Liver (tissue), 3 donors: ENCODE measurements at regions not wholly inside any gene's neighbourhood (a gene's known extent, or its start where the extent isn't known, plus 50 kb on each side); places are given as distances from the start of the nearest gene placed in this dataset.

Source experiments
- ATF3 ChIP-seq: IDR thresholded peaks from 2 replicates; pipeline ENCODE4 v1.6.1; 2016; ENCODE audit warnings: antibody characterized with exemption
- CTCF ChIP-seq: fragments of 150-350 bp; IDR thresholded peaks from 2 replicates; pipeline ENCODE4 v1.5.1; 2017; ENCODE audit warnings: improper control_type of control experiment, low read depth, low read length; ENCODE audit not compliant: missing input control
- EGR1 ChIP-seq, 2 donors: IDR thresholded peaks; 2 replicates each; pipeline ENCODE4 v1.6.1; 2016 to 2018; ENCODE audit warnings: antibody characterized with exemption in 2 of 2, low read depth in 2 of 2
- GABPA ChIP-seq, 2 donors: IDR thresholded peaks in 1 of 2; conservative IDR thresholded peaks in 1 of 2; 2 replicates each; pipeline ENCODE4 v1.6.1; 2016; ENCODE audit warnings: antibody characterized with exemption in 2 of 2, mild to moderate bottlenecking in 1 of 2, moderate library complexity in 1 of 2
- HNF4G ChIP-seq: IDR thresholded peaks from 2 replicates; pipeline ENCODE4 v1.6.1; 2016; ENCODE audit warnings: antibody characterized with exemption
- JUND ChIP-seq, 2 donors: IDR thresholded peaks; 2 replicates each; pipeline ENCODE4 v1.6.1; 2016; ENCODE audit warnings: antibody characterized with exemption in 2 of 2
- RAD21 ChIP-seq, 2 donors: IDR thresholded peaks; 2 replicates each; pipeline ENCODE4 v1.6.1; 2016; ENCODE audit warnings: antibody characterized with exemption in 2 of 2, mild to moderate bottlenecking in 2 of 2
- REST ChIP-seq: IDR thresholded peaks from 2 replicates; pipeline ENCODE4 v1.6.1; 2016; ENCODE audit warnings: antibody characterized with exemption, mild to moderate bottlenecking
- RXRA ChIP-seq, 2 donors: IDR thresholded peaks; 2 replicates each; pipeline ENCODE4 v1.6.1; 2017 to 2018; ENCODE audit warnings: antibody characterized with exemption in 2 of 2, mild to moderate bottlenecking in 1 of 2
- SP1 ChIP-seq: IDR thresholded peaks from 2 replicates; pipeline ENCODE4 v1.6.1; 2018; ENCODE audit warnings: antibody characterized with exemption, mild to moderate bottlenecking
- TAF1 ChIP-seq: conservative IDR thresholded peaks from 2 replicates; pipeline ENCODE4 v1.6.1; 2016; ENCODE audit warnings: antibody characterized with exemption, mild to moderate bottlenecking
- YY1 ChIP-seq: IDR thresholded peaks from 2 replicates; pipeline ENCODE4 v1.6.1; 2016; ENCODE audit warnings: antibody characterized with exemption, mild to moderate bottlenecking
- TF ChIP-seq, protein P1 (sequence below): IDR thresholded peaks from 2 replicates; pipeline ENCODE4 v1.6.1; 2016; ENCODE audit warnings: antibody characterized with exemption
- TF ChIP-seq, protein P2 (sequence below): IDR thresholded peaks from 2 replicates; pipeline ENCODE4 v1.6.1; 2016; ENCODE audit warnings: antibody characterized with exemption
- donor health status: healthy.
- donor health status: healthy.

- TF ChIP-seq CTCF (no peak), RAD21 (IDR thresholded peaks at IDR 0.05) (no peak), YY1 (no peak), GABPA (IDR thresholded peaks at IDR 0.05 in 1 of 2, conservative IDR thresholded peaks at IDR 0.05 in 1 of 2) (no peak), JUND (IDR thresholded peaks at IDR 0.05) (no peak), ATF3 (no peak), RXRA (IDR thresholded peaks at IDR 0.05) (no peak), HNF4G (no peak), SP1 (no peak), REST (no peak), EGR1 (IDR thresholded peaks at IDR 0.05; ENCODE audit: low read depth in 2 of 2) (no peak), TAF1 (no peak)
- TF ChIP-seq, protein P1, sequence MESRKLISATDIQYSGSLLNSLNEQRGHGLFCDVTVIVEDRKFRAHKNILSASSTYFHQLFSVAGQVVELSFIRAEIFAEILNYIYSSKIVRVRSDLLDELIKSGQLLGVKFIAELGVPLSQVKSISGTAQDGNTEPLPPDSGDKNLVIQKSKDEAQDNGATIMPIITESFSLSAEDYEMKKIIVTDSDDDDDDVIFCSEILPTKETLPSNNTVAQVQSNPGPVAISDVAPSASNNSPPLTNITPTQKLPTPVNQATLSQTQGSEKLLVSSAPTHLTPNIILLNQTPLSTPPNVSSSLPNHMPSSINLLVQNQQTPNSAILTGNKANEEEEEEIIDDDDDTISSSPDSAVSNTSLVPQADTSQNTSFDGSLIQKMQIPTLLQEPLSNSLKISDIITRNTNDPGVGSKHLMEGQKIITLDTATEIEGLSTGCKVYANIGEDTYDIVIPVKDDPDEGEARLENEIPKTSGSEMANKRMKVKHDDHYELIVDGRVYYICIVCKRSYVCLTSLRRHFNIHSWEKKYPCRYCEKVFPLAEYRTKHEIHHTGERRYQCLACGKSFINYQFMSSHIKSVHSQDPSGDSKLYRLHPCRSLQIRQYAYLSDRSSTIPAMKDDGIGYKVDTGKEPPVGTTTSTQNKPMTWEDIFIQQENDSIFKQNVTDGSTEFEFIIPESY, result no peak
- TF ChIP-seq, protein P2, sequence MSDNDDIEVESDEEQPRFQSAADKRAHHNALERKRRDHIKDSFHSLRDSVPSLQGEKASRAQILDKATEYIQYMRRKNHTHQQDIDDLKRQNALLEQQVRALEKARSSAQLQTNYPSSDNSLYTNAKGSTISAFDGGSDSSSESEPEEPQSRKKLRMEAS, result no peak
Measured at GRCh38 chr15:26020871-26021270, 157.7 kb upstream of the ATP10A start.
